Stimulated activated CD8-positive, alpha-beta memory T cell treated with anti-CD3 and anti-CD28 coated beads, Interleukin-4, amount 100 ng/mL, for 4 hours (primary cell): ENCODE measurements at regions not wholly inside any gene's neighbourhood (a gene's known extent, or its start where the extent isn't known, plus 50 kb on each side); places are given as distances from the start of the nearest gene placed in this dataset.
"Not testable (repeated sequence)": the region's sequence is repeated elsewhere in the genome, so short reads cannot be mapped to it uniquely, and the experiment has no call there.

ENCODE experiments used
- DNase-seq, 2 donors: peaks; one replicate each; pipeline ENCODE4 v3.0.0-alpha.2; 2020; ENCODE audit warnings: low read depth in 2 of 2, low spot score in 1 of 2

- no peak for DNase-seq
Measured at GRCh38 chr9:87781331-87781730, 55.4 kb downstream of the CTSL start.

- no peak for DNase-seq
Measured at GRCh38 chr9:87783180-87783579, 57.3 kb downstream of the CTSL start.

- not testable (repeated sequence) for DNase-seq
Measured at GRCh38 chr9:87785315-87785970, 59.5 kb downstream of the CTSL start.

- DNase-seq, result no peak
Measured at GRCh38 chr9:87786423-87786822, 60.5 kb downstream of the CTSL start.

GRCh38 chr9:87786876-87787275 lies 61.0 kb downstream of the CTSL start:
- DNase-seq, result no peak

- no peak for DNase-seq
Measured at GRCh38 chr9:87787735-87788134, 61.8 kb downstream of the CTSL start.

GRCh38 chr9:87792831-87793288 lies 66.9 kb downstream of the CTSL start:
- DNase-seq, result peak in 1 of 2 donors; percentile 17

GRCh38 chr9:87793292-87793691 lies 67.4 kb downstream of the CTSL start:
- no peak for DNase-seq

GRCh38 chr9:87795178-87795577 lies 69.3 kb downstream of the CTSL start:
- no peak for DNase-seq

- DNase-seq, result no peak
Measured at GRCh38 chr9:87796196-87796595, 70.3 kb downstream of the CTSL start.

GRCh38 chr9:87798261-87798833 lies 72.4 kb downstream of the CTSL start:
- DNase-seq, result no peak

GRCh38 chr9:87799503-87799902 lies 73.6 kb downstream of the CTSL start:
- DNase-seq, result no peak

- DNase-seq, result no peak
Measured at GRCh38 chr9:87800456-87800855, 74.5 kb downstream of the CTSL start.

- DNase-seq, result no peak
Measured at GRCh38 chr9:87801013-87801412, 75.1 kb downstream of the CTSL start.

GRCh38 chr9:87803166-87803565 lies 77.2 kb downstream of the CTSL start:
- DNase-seq, result no peak

- DNase-seq, result no peak
Measured at GRCh38 chr9:87803623-87804345, 77.9 kb downstream of the CTSL start.

- DNase-seq, result no peak
Measured at GRCh38 chr9:87805259-87805658, 77.4 kb upstream of the SPATA31E1 start.

GRCh38 chr9:87810008-87810407 lies 72.7 kb upstream of the SPATA31E1 start:
- DNase-seq, result no peak

GRCh38 chr9:87810679-87811178 lies 71.9 kb upstream of the SPATA31E1 start:
- DNase-seq, result no peak

GRCh38 chr9:87812375-87813118 lies 70.1 kb upstream of the SPATA31E1 start:
- no peak for DNase-seq

GRCh38 chr9:87813119-87813463 lies 69.6 kb upstream of the SPATA31E1 start:
- no peak for DNase-seq

- DNase-seq, result no peak
Measured at GRCh38 chr9:87816036-87816435, 66.6 kb upstream of the SPATA31E1 start.
